ENCODE measurements at regions not wholly inside any gene's neighbourhood (a gene's known extent, or its start where the extent isn't known, plus 50 kb on each side); places are given as distances from the start of the nearest gene placed in this dataset.

DNA sequence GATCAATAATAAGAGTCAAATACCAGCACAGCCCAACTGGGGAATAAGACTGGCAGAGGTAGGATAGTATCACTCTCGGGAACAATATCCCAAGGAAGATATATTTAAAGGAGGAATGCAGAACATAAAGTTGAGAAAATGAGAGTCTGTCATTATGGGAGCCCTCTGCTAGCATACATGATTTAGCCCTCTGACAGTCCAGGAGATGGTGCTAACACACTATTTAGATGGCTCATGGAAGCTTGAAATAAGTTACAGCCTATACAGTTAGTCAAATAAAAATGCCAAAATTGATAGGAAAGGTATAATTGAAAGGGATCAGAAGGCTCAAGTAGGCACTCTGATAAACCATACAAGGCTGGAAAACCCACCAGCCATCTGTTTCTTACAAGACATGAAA is 201.0 kb upstream of the NEIL3 start:
- no peak for DNase-seq (ENCODE audit: low read depth)

DNA sequence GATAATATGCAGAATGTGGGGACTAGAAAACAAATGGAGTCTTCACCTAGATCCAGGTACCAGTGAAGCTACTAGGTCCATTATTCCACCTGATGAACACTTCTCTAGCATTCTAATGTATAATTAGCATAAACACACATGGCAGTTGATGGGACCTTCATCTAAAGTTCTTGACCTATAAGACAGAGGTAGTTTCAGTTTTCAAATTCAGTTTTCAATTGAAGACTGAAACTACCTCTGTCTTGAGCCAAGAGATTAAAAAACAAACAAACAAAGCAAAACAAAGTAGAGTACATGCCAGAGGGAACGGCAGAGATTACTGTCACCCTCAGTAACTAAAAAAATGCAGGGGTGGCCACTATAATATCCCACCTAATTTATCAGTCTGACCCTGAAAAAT is 199.9 kb upstream of the NEIL3 start:
- no peak for DNase-seq (ENCODE audit: low read depth)

DNA sequence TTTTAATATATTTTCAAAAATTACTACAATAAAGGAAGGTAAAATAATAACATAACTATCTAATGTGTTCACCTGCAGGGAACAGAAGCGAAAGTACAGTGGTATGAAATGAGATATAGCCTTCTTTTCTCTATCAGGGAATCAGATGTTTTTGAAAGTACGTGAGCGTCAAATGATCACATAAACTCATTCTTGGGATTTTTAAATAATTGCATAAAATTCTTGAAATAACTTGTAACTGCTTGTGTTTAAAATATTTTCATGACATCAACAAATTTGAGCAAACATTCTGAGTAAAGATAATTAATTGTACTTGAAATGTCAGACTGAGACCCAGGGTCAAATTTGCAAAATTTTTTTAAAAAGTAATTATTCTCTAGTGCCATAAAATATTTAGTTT is 193.5 kb upstream of the NEIL3 start:
- no peak for DNase-seq (ENCODE audit: low read depth)

DNA sequence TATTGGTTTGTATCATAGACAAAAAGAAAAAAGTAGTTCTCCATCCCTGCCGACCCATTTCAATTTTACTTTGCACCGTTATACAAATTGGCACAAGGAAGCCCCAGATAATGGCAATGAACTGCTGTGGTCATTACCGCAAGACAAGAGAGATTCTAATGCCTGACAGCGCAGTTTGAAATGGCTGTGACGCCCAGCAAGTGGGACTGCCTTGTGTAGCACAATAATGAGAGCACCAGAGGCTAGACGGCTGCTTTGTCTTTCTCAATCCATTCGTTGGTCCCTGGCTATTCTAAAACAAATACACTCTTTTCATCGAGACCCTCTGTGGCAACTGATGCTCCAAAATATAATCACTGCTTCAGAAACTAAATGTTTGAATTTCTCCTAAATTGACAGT is 192.4 kb upstream of the NEIL3 start:
- no peak for DNase-seq (ENCODE audit: low read depth)

DNA sequence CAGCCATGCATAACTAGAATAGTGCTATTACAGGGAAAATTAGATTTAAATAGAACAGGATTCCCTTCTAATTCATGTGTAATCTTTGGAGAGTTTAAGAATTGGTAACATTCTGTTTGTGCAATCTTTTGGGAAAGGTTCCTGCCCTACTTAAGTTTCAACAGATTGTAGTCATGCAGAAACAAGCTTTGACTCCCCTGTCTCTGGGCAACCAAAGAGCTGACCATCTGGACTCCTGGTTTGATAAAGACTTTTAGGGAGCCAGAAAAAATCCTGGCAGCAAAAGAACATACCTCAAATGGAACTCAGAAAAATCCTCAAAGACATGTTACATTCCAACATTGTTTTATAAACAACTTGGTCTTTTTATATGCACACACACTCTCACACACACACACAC is 191.1 kb upstream of the NEIL3 start:
- no peak for DNase-seq (ENCODE audit: low read depth)

DNA sequence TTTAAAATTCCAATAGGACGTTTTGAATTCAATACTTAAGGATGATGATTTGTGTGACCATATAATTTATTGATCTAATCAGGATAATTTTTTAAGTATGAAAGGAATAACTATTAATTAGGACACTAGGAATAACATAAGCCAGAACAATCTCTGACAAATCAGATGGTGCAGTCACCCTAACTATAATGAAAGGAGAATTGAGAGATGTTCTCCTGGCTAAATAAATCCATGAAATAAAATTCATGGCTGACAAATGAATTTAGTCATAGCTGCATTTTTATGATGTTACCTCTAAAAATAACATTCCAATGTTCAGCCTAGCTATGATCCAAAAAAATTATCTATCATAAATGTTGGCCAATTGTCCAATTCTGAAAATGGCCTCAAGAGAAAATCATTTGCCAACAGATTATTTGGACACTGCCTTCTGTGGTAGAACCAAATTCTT is 190.6 kb upstream of the NEIL3 start:
- DNase-seq (ENCODE audit: low read depth): no peak

DNA sequence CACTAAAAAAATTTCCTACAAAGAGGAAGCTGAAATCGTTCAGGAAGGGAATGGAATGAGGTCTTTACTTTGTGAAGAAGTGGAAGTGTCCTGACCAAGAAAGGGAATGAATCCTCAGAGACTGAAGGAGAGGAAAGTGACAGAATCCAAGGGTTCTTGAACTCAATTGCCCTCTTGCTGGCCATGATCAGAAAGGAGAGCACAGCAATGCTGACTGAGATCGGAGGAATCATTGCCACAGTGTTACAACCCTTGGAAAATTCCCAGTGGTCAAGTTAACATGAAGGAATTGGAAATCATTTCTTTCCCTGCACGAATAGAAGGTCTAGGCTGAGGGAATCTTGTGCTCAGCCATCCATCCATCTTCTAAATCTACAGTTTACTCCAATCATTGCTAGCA is 190.0 kb upstream of the NEIL3 start:
- DNase-seq (ENCODE audit: low read depth): no peak

DNA sequence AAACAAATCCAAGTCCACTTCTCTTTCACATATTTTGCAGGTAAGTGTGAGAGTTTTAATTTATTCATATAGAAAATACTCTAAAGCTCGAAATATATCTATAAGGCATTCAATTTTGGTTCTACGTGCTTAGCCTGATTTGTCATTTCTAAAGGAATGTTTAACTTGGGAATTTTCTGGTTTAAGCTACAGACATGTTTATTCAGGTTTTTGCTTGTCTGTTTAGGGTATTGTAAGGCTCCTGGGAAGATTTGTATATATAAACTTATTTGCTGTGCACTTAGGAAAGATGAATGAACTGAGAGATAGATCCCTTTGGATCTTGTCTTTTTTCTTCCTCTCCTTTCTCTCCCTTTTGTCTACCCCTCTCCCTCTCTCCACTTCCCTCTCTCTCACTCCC is 185.9 kb upstream of the NEIL3 start:
- DNase-seq (ENCODE audit: low read depth): no peak

DNA sequence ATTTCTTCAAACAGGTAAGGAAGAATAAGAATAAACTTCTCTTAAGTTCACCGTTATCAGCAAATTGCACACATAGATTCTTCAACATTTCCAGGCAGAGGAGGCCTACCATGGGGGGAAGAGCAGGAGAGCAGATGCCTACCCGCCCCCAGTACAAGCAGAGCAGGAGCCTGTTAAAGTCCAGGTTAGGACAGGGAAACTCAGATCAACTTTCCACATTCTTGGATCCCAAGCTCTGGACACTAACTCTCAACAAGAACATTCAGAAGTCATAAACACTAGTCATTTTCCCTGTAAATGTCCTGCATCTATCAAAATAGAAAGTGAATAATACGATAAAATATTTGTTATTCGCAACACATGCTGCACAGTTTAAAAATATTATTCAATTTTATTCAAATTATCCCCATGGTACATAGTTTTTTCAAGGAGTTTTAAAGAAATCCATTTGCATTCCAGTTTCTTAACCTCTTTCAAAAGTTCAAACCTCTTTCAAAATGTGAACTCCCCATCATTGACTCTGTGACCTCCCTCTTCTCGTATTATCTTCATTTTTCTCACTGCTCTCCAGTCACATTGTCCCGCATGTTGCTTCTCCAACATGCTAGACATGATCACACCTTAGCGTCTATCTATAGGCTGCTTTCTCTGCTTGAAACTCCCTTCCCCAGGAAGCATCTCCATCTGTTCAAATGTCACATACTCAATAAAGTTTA is 185.2 kb upstream of the NEIL3 start:
- DNase-seq (ENCODE audit: low read depth): no peak

DNA sequence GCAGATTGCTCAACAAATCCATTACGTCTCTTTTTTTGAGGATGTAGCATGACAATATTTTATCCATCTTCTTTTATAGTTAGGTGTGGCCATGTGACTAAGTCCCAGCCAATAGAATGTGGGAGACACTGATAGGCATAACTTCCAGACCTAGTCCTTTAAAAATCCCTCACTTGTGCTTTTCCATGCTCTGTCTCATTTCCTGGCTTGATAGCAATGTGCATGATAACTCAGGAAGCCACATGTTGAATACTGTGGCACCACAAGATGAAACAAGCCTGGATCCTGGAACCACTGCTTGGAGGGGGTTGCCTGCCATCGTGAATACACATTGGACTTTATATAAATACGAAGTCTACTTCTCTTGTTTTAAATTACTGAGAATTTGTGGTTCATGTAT is 184.0 kb upstream of the NEIL3 start:
- no peak for DNase-seq (ENCODE audit: low read depth)

DNA sequence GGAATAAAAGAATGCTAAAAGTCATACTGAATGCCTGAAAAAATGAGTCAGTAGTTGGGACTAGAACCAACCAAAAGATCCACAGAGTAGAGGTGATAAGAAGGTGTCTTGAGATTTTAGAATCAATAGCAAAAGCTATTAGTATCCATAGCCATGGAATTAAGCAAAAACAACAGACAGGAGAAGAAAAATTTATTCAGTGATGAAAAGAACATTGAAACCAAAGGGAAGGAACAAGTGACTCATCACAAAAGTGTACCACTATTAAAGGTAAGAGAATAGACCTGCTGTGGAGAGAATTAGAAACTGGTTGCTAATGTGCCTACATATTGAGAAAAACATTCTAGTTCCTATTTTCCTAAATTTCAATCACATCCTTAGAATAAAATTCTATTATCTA is 182.0 kb upstream of the NEIL3 start:
- no peak for DNase-seq (ENCODE audit: low read depth)

DNA sequence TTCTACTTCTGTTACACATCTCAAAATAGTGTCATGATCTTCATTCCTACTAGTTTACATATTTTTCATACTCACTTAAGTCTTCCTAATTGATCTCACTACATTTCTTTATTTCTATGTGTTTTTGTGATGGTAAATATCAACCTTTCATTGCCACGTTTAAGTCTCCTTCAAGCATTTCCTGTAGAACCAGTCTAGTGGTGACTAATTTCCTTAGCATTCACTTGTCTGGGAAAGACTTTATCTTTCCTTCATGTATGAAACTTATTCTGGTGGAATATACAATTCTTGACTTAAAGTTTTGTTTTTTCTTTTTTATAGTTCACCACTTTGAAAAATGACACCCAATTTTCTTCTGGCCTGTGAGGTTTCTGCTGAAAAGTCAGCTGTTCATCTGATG is 181.4 kb upstream of the NEIL3 start:
- no peak for DNase-seq (ENCODE audit: low read depth)

DNA sequence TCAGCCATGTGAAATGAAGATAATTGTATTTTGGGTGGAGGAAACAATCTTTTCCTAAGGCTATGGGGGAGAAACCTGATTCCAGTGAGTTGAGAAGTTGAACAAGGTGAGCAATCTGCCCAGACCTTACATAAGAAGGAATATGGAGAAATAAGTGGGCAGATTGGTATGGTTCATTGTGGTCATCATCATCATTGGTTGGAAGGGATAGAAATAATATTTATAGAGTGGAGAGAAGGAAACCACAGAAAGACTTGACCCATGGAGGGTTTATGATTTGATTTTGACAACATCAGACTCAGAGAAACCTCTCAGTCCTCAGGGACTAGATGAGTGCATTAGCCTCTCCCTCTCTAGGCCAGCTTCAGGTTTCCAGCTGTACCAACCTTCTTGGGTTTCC is 177.9 kb upstream of the NEIL3 start:
- DNase-seq (ENCODE audit: low read depth): no peak

DNA sequence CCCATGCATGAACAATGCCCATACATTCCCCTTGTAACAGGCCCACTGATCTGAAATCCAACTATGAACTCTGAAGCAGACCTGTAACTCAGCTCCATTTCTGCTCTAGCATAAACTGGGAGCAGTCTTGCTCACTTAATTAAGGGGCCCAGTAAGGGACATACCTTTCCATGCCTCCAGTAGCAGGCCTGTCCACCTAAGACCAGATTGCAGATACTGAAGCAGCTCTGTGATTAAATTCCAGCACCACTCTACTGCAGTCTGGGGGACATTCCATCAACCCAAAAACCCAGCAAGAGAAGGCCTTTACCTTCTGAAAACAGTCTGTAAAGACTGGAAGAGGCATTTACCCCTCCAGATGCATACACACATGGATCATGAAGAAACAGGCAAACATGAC is 162.0 kb upstream of the NEIL3 start:
- DNase-seq (ENCODE audit: low read depth): no peak

DNA sequence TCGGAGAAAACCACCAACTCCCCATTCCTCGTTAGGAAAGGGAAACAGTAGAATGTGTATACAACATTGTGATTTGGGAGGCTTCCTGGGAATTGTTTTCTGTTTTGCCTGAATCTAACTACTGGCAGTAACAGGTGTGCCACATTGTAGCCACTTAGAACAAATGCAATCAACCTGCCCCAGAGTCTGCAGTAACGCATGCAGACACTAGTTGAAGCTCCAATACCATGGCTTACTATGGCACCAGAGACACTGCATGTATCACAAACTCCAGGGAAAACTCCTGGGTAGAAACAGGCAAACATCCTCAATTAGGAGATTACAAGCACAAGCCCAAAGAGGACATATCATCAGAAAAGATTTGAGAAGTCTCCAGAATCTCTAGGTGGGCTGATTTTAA is 154.2 kb upstream of the NEIL3 start:
- no peak for DNase-seq (ENCODE audit: low read depth)

DNA sequence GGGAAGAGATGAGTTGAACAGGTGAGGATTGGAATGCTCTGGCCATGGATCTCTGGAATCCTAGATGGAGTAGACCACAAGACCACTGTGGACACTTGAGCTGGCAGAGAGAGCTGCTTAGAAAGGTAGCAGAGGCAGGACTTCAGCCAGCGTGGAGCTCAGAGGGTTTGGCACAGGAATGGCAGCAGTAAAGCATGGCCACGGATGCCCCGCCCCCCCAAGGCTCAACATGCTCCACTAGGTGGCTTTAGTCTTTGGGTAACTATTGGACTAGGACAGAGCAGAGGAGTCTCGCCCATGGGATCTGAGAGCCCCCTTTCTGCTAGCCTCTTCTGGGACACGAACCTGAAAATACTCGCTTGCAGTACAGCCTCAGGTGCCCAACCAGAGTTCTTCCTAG is 150.1 kb upstream of the NEIL3 start:
- no peak for DNase-seq (ENCODE audit: low read depth)

DNA sequence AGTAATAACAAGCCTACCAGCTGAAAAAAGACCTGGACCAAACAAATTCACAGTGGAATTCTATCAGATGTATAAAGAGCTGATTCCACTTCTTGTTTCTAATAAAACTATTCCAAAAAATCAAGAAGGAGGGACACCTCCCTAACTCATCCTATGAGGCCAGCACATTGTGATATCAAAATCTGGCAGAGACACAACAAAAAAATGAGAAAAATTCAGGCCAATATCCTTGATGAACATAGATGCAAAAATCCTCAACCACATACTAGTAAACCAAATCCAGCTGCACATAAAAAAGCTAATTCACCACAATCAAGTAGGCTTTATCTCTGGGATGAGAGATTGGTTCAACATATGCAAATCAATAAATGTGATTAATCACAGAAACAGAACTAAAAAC is 147.9 kb upstream of the NEIL3 start:
- DNase-seq (ENCODE audit: low read depth): no peak

DNA sequence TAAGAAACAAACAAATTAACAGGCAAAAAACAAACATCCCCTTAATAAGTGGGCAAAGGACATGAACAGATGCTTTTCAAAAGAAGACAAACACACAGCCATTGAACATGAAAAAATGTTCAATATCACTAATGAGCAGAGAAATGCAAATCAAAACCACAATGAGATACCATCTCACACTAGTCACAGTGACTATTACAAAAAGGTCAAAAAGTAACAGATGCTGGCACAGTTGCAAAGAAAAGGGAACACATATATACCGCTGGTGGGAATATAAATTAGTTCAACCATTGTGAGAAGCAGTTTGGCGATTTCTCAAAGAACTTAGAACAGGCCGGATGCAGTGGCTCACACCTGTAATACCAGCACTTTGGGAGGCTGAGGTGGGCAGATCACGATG is 146.1 kb upstream of the NEIL3 start:
- DNase-seq (ENCODE audit: low read depth): no peak

DNA sequence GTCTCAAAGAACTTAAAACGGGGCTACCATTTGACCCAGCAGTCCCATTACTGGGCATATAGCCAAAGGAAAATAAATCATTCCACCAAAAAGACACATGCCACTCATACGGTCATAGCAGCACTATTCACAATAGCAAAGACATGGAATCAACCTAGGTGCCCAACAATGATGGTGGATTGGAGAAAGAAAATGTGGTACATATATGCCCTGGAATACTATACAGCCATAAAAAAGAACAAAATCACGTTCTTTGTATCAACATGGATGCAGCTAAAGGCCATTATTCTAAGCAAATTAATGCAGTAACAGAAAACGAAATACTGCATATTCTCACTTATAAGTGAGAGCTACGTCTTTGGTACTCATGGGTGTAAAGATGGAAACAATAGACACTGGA is 138.1 kb upstream of the NEIL3 start:
- no peak for DNase-seq (ENCODE audit: low read depth)

DNA sequence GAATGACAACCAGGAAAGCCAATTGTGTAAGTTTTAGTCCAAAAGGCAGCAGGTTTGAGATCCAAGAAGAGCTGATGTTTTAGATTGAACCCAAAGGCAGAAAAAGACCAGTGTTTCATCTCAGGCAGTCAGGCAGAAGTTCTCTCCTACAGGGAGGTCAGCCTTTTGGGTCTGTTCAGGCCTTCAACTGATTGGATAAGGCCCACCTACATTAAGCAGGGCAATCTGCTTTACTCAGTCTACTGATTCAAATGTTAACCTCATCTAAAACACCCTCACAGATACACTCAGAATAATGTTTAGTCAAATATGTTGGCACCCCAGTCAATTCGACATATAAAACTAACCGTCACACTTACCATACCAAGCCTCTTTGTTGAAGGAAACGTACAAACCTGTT is 134.2 kb upstream of the NEIL3 start:
- no peak for DNase-seq (ENCODE audit: low read depth)

DNA sequence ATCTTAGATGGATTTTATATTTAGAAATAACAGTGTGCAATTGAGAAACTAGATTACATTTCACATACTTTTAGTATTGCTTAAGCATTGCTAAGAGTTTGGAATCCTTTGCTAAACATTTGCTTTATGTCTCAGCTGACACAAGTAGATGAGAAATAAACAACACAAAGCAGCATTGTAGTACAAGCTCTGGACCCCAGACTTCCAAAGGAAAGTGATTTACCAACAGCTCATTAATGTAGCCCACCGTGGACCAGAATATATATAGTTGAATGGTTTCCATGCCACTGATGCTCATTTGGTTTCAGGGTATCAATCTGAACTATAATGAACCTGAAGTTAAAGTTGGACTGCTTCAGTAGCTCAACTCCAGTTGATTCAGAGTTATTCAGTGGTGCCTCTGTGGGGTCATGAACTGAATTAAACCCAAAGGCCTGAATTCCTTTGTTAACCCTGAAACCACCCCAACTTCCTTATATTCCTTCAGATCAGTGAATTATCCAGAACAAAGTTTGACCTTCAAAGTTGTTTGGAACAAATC is 132.1 kb upstream of the NEIL3 start:
- DNase-seq (ENCODE audit: low read depth): no peak

DNA sequence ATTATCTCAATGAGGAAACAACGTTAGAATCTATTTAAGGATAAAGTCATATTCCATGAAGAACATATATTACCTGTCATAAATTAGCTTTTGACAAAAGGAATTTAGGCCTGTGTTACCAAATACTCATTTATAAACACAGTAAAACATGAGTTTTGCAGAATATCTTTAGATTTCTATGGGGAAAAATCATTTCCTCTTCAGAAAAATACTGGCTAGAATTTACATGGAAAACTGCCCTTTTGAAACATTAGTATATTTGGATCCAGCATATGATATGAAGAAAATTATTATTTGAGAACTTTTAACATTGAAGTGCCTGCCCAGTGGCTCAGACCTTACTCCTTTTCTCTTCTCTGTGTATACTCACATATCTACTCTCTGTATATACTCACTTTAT is 131.4 kb upstream of the NEIL3 start:
- no peak for DNase-seq (ENCODE audit: low read depth)

DNA sequence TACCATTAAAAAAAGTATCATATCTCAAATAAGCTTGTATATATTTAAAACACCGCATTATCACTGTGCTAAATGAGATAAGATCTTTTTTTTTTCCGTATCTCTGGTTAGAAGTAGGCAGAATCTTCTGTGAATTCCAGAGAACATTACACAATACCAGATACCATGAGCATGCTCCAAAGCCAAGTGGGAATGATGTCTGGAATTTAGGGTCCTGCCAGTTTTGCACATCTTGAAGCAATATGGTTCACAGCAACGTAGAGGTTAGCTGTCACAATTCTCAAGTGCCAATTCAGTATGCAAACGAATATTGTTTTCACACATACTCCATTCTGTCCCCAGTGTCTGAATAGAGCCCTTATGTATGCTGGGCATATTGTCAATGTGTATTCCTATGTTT is 127.5 kb upstream of the NEIL3 start:
- DNase-seq (ENCODE audit: low read depth): no peak

DNA sequence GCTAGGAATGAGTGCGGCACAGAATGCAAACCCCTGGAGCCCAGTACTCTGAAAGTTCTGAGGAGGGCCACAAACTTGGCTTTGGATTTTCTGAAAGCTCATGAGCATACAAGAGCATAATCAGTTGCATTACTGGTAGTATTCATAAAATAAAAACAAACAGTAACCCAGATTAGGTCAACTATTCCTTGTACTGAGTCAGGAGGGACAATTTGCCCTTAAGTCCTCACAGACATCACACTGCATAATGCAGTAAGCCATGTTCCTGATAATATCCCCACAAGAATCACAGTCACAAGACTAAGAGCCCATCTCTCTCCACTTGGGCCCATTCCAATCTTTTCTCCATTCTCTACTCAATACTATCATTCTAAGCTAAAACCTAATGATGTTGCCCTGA is 126.9 kb upstream of the NEIL3 start:
- DNase-seq (ENCODE audit: low read depth): no peak

DNA sequence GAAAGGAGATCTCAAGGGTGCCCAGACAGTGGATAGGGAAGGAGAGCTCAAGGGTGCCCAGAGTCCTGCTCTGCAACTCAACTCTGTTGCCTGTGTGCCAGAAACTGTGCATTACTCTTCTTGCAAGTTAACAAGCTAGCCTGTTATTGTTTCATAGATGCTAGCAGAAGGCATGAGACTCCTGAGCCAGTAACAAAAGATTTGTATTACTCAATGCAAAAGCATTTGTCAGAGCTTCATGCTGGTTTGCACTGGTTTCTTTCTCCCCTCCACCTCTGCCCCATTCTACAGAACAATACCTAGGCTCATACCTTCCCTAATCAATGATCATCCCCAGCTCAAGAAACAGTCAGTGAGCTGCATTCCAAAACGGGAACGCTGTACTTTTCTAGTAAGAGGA is 124.5 kb upstream of the NEIL3 start:
- DNase-seq (ENCODE audit: low read depth): no peak
